NOMO-1 (cell line): ENCODE measurements at regions not wholly inside any gene's neighbourhood (a gene's known extent, or its start where the extent isn't known, plus 50 kb on each side); places are given as distances from the start of the nearest gene placed in this dataset.
A peak's percentile ranks its signal among the peaks of the same experiment; 100 is the strongest.

Experiments
- DNase-seq, 2 experiments: peaks; one replicate each; lab custom pipeline; 2025; ENCODE audit not compliant: unreplicated experiment in 2 of 2; lab: John Stamatoyannopoulos, UW

DNA sequence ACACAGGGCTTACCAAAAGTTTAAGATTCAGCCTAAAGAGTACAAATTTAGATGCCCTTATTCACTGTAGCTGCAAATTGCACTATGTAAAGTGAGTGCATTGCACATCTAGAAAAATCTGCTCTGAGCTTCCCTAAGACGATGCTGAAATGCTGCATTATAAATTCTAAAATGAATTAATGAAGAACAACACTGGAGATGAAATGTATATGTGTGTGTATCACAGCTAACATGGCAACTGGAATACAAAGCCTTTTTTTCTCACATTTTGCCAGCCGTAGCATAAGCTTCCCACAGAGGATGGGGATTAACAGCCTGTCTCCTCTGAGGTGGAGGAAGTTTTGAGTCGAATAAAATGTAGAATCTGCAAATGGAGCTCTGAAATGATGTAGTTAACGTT is 338.3 kb upstream of the ZEB2 start:
- DNase-seq, result no peak

DNA sequence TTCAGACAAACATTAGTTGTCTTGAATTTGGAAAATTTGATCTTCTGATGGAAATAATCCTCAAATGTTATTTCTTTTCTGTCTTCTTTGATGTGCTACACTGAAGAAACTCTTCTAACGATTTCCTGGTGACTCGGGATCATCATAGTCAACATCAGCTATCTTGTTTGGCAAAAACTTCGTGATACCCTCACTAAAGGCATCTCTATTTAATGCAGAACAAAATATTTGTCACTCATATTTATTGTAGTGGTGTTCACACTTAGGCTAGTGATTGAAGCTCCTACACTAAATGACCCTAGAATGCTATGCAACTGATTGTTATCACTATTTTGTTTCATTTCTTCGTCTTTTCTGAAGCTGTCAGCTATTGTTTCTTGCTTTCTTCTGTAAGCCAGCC is 334.7 kb upstream of the ZEB2 start:
- DNase-seq, result no peak

DNA sequence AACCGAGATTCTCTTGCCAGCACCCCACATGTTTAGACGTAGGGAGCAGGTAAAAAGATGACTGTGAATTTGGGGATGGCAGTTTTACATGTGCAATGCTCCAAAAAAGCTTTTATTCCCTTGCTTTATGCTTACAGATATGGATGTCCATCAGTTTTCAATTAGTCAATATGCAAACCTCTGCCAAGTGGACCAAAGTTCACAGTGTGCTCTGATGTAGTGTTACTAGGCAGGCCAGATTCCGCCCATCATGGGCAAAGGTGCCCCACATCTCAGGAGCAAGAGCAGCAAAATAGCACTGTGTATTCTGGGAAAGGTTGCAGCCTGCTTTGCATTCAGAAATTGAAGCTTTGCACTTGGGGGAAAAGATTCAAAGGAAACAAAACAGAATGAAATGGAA is 329.7 kb upstream of the ZEB2 start:
- no peak for DNase-seq

DNA sequence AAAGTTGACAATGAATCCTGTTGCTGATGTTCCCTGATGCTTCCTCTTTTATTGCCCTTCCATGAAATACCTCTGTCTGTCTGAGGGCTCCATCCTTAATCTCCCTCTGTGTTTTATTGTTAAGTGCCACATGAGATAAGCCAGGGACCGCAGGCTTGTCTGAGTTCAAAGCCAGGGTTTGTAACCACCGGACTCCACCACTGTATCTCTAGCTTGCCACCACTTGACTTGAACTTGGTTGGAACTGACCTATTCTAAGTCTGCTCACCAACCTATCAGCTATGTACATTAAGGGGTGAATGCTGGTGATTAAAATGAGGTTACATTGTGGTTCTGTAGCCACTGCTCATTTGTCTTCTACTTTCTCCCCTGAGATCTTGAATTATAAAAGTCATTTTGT is 328.5 kb upstream of the ZEB2 start:
- no peak for DNase-seq

- no peak for DNase-seq
Measured at GRCh38 chr2:144847347-144848080, 327.6 kb upstream of the ZEB2 start.

- no peak for DNase-seq
Measured at GRCh38 chr2:144836635-144837350, 316.9 kb upstream of the ZEB2 start.

- DNase-seq, result no peak
Measured at GRCh38 chr2:144835634-144836350, 315.9 kb upstream of the ZEB2 start.

- DNase-seq, result no peak
Measured at GRCh38 chr2:144834998-144835633, 315.2 kb upstream of the ZEB2 start.

DNA sequence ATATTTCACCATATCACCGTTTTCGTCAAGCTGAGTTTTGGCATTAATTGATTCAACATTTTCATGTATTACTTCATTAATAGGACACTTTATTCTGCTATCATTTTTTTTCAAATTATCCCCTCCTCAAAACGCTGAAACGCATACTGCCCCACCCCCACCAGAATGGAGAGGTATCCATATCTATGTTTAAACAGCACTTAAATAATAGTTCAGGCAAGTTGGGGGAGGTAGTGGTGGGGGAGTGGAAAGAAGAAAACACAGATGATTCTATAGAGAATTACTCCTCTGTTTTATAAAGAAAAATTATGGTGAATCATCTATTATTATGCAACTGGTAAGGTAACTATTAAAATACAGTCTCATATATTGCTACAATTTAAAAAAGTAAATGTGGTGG is 314.4 kb upstream of the ZEB2 start:
- no peak for DNase-seq

GRCh38 chr2:144833075-144833637 is 313.2 kb upstream of the ZEB2 start:
- peak; percentile 12 to 88 for DNase-seq

- DNase-seq, result peak; percentile 5 to 7
Measured at GRCh38 chr2:144832048-144832447, 312.1 kb upstream of the ZEB2 start.

- no peak for DNase-seq
Measured at GRCh38 chr2:144830543-144830942, 310.6 kb upstream of the ZEB2 start.

- no peak for DNase-seq
Measured at GRCh38 chr2:144827404-144827803, 307.5 kb upstream of the ZEB2 start.

- peak in 1 of 2 experiments; percentile 1 for DNase-seq
Measured at GRCh38 chr2:144826105-144826504, 306.2 kb upstream of the ZEB2 start.

DNA sequence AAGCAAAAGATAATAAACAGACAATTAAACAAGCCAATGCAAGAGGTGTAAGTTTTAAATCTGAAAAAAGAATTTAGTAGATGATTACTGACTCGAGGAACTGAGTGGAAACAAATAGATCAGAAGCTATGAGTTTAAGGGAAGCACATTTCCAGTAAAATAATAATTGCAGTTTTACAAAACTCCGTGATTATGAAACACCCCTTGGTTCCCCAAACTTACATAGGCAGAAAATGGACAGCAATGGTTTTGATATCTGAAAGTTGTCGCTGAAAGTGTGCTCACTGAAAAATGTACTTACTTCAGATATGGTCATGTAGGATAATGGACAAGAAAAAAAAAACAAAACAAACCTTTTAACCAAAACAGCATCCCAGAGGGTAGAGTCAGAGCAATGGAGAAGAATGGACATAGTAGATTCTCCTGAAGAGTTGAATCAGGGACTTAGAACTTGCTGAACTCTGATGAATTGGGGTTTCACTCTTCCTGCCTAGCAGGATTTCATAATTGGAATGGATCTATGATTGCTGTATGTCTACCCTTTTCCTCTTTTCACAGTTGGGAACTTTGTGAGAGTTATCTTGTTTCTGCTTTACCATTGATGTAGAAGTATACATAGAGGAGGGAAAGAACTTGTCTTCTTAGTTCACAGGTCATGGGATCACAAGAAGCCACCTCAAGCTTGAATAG is 305.6 kb upstream of the ZEB2 start:
- peak; percentile 46 to 67 for DNase-seq

DNA sequence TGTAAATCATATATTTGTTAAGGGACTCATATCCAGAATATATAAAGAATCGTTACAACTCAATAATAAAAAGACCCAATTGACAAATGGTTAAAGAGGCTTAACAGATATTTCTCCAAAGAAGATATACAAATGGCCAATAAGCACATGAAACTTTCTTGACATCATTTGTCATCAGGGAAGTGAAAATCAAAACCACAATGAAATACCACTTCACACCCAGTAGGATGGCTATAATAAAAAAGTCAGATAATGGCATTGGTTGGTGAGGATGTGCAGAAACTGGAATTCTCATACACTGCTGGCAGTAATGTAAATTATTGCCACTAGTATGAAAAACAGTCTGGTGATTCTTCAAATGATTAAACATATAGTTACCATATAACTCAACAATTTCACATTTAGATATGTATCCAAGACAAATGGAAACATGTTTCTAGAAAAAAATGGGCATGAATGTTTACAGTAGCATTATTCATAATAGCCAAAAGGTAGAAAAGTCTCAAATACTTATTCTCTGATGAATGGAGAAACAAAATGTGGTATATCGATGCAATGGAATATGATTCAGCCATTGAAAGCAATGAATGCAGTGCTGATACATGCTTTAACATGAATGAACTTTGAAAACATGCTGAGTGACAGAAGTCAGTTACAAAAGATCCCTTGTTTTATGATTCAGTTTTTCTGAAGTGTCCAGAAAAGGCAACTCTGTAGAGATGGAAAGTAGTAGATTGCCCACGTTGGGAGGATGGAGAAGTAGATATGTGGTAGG is 304.6 kb upstream of the ZEB2 start:
- DNase-seq, result no peak

GRCh38 chr2:144822966-144823365 is 303.0 kb upstream of the ZEB2 start:
- no peak for DNase-seq

DNA sequence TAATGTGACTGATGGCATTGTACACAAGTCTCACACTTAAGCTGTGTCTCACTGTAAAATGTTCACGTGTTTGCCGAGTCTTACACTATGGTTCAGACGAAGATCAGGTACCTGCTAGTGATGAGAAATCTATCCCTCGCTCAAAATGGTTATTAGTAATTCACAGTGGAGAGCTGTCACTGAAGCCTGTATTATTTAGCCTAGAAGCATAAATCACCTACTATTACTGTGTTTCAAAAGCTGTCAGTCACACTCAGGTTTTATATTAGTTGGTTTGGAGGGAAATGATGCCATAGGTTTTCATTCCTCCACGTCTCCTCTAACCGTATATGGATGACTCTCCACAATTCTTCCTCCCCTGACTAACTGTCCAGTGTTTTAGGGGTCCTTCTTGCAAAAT is 292.4 kb upstream of the ZEB2 start:
- DNase-seq, result no peak

- no peak for DNase-seq
Measured at GRCh38 chr2:144801766-144802165, 281.8 kb upstream of the ZEB2 start.

DNA sequence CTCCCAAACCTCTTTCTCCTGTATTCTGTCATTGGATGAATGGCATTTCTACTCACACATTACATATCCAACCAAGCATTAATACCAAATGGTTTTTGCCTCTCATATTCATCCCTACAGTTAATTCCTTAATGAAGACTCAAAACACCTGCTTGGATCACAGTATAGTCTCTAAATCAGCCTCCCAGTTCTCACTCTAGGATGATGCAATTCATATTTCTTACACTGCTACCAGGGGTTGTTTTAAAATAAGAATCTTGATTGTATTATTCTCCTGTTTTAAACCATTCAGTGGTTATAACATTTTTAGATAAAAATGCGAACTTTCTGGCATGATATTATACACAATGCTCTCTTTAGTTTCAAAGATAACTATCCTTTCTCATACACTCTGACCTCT is 281.4 kb upstream of the ZEB2 start:
- DNase-seq, result no peak
